ENCODE measurements at regions not wholly inside any gene's neighbourhood (a gene's known extent, or its start where the extent isn't known, plus 50 kb on each side); places are given as distances from the start of the nearest gene placed in this dataset.
"Not testable (repeated sequence)": the region's sequence is repeated elsewhere in the genome, so short reads cannot be mapped to it uniquely, and the experiment has no call there.

DNA sequence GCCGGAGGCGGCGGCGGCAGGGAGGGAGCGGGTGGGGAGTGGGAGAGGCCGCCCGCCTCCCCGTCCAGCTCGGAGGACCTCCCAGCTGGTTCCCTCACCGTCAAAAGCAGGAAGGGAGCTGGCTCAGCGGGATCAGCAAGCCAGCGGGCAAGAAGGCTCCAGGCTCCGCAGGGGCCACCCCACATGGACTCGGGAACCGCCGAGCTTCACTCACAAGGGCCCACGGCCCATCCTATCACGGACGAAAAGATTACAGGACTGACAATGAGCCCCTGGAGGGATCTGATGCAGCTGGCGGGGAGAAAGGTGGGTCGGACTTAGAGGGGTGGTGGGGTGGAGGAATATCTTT is 86.3 kb downstream of the FAM72B start:
- TF ChIP-seq, protein P1, sequence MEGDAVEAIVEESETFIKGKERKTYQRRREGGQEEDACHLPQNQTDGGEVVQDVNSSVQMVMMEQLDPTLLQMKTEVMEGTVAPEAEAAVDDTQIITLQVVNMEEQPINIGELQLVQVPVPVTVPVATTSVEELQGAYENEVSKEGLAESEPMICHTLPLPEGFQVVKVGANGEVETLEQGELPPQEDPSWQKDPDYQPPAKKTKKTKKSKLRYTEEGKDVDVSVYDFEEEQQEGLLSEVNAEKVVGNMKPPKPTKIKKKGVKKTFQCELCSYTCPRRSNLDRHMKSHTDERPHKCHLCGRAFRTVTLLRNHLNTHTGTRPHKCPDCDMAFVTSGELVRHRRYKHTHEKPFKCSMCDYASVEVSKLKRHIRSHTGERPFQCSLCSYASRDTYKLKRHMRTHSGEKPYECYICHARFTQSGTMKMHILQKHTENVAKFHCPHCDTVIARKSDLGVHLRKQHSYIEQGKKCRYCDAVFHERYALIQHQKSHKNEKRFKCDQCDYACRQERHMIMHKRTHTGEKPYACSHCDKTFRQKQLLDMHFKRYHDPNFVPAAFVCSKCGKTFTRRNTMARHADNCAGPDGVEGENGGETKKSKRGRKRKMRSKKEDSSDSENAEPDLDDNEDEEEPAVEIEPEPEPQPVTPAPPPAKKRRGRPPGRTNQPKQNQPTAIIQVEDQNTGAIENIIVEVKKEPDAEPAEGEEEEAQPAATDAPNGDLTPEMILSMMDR (IDR thresholded peaks at IDR 0.05; ENCODE audit: low read depth, low read length), result not testable (repeated sequence)
- not testable (repeated sequence) for TF ChIP-seq EZH2phosphoT487 (IDR thresholded peaks at IDR 0.05; ENCODE audit: low read depth)
